HCT116 (cell line): ENCODE measurements at regions not wholly inside any gene's neighbourhood (a gene's known extent, or its start where the extent isn't known, plus 50 kb on each side); places are given as distances from the start of the nearest gene placed in this dataset.

Experiments used
- ATAC-seq: fragments of 200-7000 bp; cut with Tn5 transposase; 2 replicates; pipeline ENCODE4 v1.9.1; 2020; ENCODE audit warnings: mild to moderate bottlenecking, moderate library complexity
- BruUV-seq: library from RNA; stranded (reverse); fragments of 400-500 nt; replicated peaks from 2 replicates; lab custom pipeline; 2021; lab: Mats Ljungman, UMichigan
- CTCF ChIA-PET: fragments of 300-600 bp; sonication (Branson Sonifier 250); formaldehyde crosslinking; loops from one replicate; lab custom pipeline; 2021; ENCODE audit warnings: antibody characterized with exemption; lab: Charles Lee
- POLR2A ChIA-PET: fragments of 300-600, 350-600 bp; sonication (Branson Sonifier 250); formaldehyde crosslinking; loops from one replicate; lab custom pipeline; 2021; ENCODE audit warnings: antibody characterized with exemption; lab: Charles Lee
- RAD21 ChIA-PET, 2 experiments: fragments of 300-600 bp; sonication (Branson Sonifier 250); formaldehyde crosslinking; loops; one replicate each; lab custom pipeline; 2023; ENCODE audit warnings: low total read pairs in 2 of 2; ENCODE audit not compliant: uncharacterized antibody in 2 of 2, unreplicated experiment in 2 of 2, low non-redundant PET in 1 of 2; lab: Charles Lee
- DNase-seq: peaks from one replicate; pipeline ENCODE4 v3.0.0-alpha.2; 2010; ENCODE audit warnings: low read depth, low spot score
- H2AFZ ChIP-seq: fragments of 200-600 bp; shearing (Covaris generic), sonication (generic); 2 replicates; pipeline ENCODE4 v1.6.1; 2017; ENCODE audit warnings: low read depth, mixed run types, mixed read lengths, antibody characterized with exemption, low read length; ENCODE audit not compliant: poor library complexity, severe bottlenecking
- H3K27ac ChIP-seq: 2 replicates; pipeline ENCODE4 v1.5.1; 2012; ENCODE audit warnings: low read depth, low read length
- H3K27me3 ChIP-seq: fragments of 200-600 bp; sonication (generic); 2 replicates; pipeline ENCODE4 v1.6.1; 2016; ENCODE audit warnings: mixed run types, low read length, mixed read lengths; ENCODE audit not compliant: insufficient read depth
- H3K36me3 ChIP-seq, 2 experiments: fragments of 200-500 bp in 1 of 2; fragments of 200-600 bp in 1 of 2; sonication (Bioruptor generic) in 1 of 2; sonication (generic) in 1 of 2; 2 replicates each; pipeline versions ENCODE4 v1.5.1 to v1.6.1; 2014 to 2016; ENCODE audit warnings: low read length in 2 of 2, inconsistent platforms in 1 of 2, mixed read lengths in 1 of 2, mixed run types in 1 of 2; ENCODE audit not compliant: insufficient read depth in 2 of 2, control insufficient read depth in 1 of 2
- H3K4me1 ChIP-seq, 2 experiments: fragments of 200-600 bp in 1 of 2; sonication (generic) in 1 of 2; 2 replicates each; pipeline versions ENCODE4 v1.5.1 to v1.6.1; 2012 to 2017; ENCODE audit warnings: low read length in 2 of 2, inconsistent platforms in 1 of 2, mild to moderate bottlenecking in 1 of 2, mixed read lengths in 1 of 2, mixed run types in 1 of 2, moderate library complexity in 1 of 2; ENCODE audit not compliant: insufficient read depth in 2 of 2, control insufficient read depth in 1 of 2
- H3K4me2 ChIP-seq: fragments of 200-600 bp; sonication (generic); 2 replicates; pipeline ENCODE4 v1.6.1; 2017; ENCODE audit warnings: mixed run types, low read length, mixed read lengths
- H3K4me3 ChIP-seq, 2 experiments: fragments of 200-600 bp in 1 of 2; sonication (generic) in 1 of 2; replicated peaks in 1 of 2; 2 replicates each; pipeline ENCODE4 v1.5.1; 2011 to 2016; ENCODE audit warnings: low read length in 2 of 2, control low read depth in 1 of 2, low read depth in 1 of 2, mild to moderate bottlenecking in 1 of 2, mixed read lengths in 1 of 2, mixed run types in 1 of 2
- H3K79me2 ChIP-seq: fragments of 200-600 bp; sonication (generic); 2 replicates; pipeline ENCODE4 v1.6.1; 2017; ENCODE audit warnings: mild to moderate bottlenecking, mixed run types, low read length, moderate library complexity, mixed read lengths; ENCODE audit not compliant: insufficient read depth
- H3K9ac ChIP-seq: fragments of 200-600 bp; sonication (generic); 2 replicates; pipeline ENCODE4 v1.6.1; 2016; ENCODE audit warnings: low read length, mixed read lengths
- H3K9me2 ChIP-seq: fragments of 200-600 bp; sonication (generic), shearing (Covaris generic); 2 replicates; pipeline ENCODE4 v1.6.1; 2017; ENCODE audit warnings: mixed run types, mild to moderate bottlenecking, moderate library complexity; ENCODE audit not compliant: insufficient read depth
- H3K9me3 ChIP-seq, 2 experiments: fragments of 200-500 bp in 1 of 2; fragments of 200-600 bp in 1 of 2; sonication (Bioruptor generic) in 1 of 2; sonication (generic) in 1 of 2; 2 replicates each; pipeline ENCODE4 v1.6.1; 2014 to 2017; ENCODE audit warnings: low read length in 2 of 2, mixed read lengths in 2 of 2, inconsistent platforms in 1 of 2, low read depth in 1 of 2, mild to moderate bottlenecking in 1 of 2, mixed run types in 1 of 2, moderate library complexity in 1 of 2; ENCODE audit not compliant: control insufficient read depth in 1 of 2, insufficient read depth in 1 of 2
- H4K20me1 ChIP-seq: fragments of 200-600 bp; sonication (generic), shearing (Covaris generic); 2 replicates; pipeline ENCODE4 v1.6.1; 2017; ENCODE audit warnings: mixed run types, mild to moderate bottlenecking, moderate library complexity; ENCODE audit not compliant: insufficient read depth
- ATF3 ChIP-seq: IDR thresholded peaks from 2 replicates; pipeline ENCODE4 v1.6.1; 2012
- CBX3 ChIP-seq: IDR thresholded peaks from 2 replicates; pipeline ENCODE4 v1.6.1; 2012; ENCODE audit warnings: low read depth
- CEBPB ChIP-seq: IDR thresholded peaks from 2 replicates; pipeline ENCODE4 v1.6.1; 2012; ENCODE audit warnings: low read depth
- FOSL1 ChIP-seq: IDR thresholded peaks from 2 replicates; pipeline ENCODE4 v1.6.1; 2012; ENCODE audit warnings: low read depth
- JUND ChIP-seq: IDR thresholded peaks from 2 replicates; pipeline ENCODE4 v1.6.1; 2012
- RAD21 ChIP-seq: IDR thresholded peaks from 2 replicates; pipeline ENCODE4 v1.6.1; 2012; ENCODE audit warnings: low read depth, mild to moderate bottlenecking
- SP1 ChIP-seq: IDR thresholded peaks from 2 replicates; pipeline ENCODE4 v1.6.1; 2012; ENCODE audit warnings: low read depth
- SRF ChIP-seq: IDR thresholded peaks from 2 replicates; pipeline ENCODE4 v1.6.1; 2012; ENCODE audit warnings: low read depth
- ZBTB33 ChIP-seq: IDR thresholded peaks from 2 replicates; pipeline ENCODE4 v1.6.1; 2011; ENCODE audit warnings: mild to moderate bottlenecking, low read length, moderate library complexity; ENCODE audit not compliant: insufficient replicate concordance; ENCODE audit errors: extremely low read depth
- ZNF274 ChIP-seq: fragments of 200-500 bp; sonication (Bioruptor generic); IDR thresholded peaks from 2 replicates; pipeline ENCODE4 v1.6.1; 2014; ENCODE audit warnings: mild to moderate bottlenecking, low read depth, low read length, inconsistent platforms
- intact Hi-C: fragments of 100-400 bp; cut with micrococcal nuclease; formaldehyde crosslinking; loops from 2 replicates; pipeline ENCODE4 v1.10.0; 2022

- Histone ChIP-seq H3K79me2 (0 out of 2 replicates have a peak, but pooled peaks cover 8% of the 10 kb centered on the region), H4K20me1 (no peaks in the 10 kb centered on the region), H3K36me3 (no peaks in the 10 kb centered on the region), H3K27me3 (no peaks in the 10 kb centered on the region), H2AFZ (no peak overlapping the region), H3K9me2 (no peaks in the 10 kb centered on the region), H3K4me2 (no peak overlapping the region), H3K9ac (no peak overlapping the region), H3K4me1 (no peaks in the 10 kb centered on the region), H3K4me3 (no peak overlapping the region), H3K9me3 (no peaks in the 10 kb centered on the region), H3K27ac (no peak overlapping the region)
- ChIA-PET RAD21 (no interaction called here), CTCF (no interaction called here), POLR2A (no interaction called here)
- TF ChIP-seq SP1 (no peak), ATF3 (no peak), ZBTB33 (no peak), FOSL1 (no peak), SRF (no peak)
- ATAC-seq, result no peak
- no TSS peak for BruUV-seq
- DNase-seq, result no peak
- intact Hi-C loops, result no loop called here
Observed at GRCh38 chr2:144310484-144310883, 209.4 kb downstream of the ZEB2 start.

- POLR2A ChIA-PET, result no interaction called here
- no peak for TF ChIP-seq RAD21
- no peak for TF ChIP-seq CBX3
- TF ChIP-seq SRF, result no peak
- no peak for TF ChIP-seq CEBPB
- no peak for TF ChIP-seq JUND
- TF ChIP-seq ZNF274, result no peak
Observed at GRCh38 chr2:144307711-144308110, 212.2 kb downstream of the ZEB2 start.

More at GRCh38 chr2:144307711-144308110, 212.2 kb downstream of the ZEB2 start:
- RAD21 ChIA-PET, result no interaction called here
- H3K4me3 ChIP-seq, result no peak overlapping the region
- DNase-seq (no peak), ATAC-seq (no peak)
- no peak overlapping the region for H3K9ac ChIP-seq
- no peaks in the 10 kb centered on the region for H3K9me2 ChIP-seq
- H2AFZ ChIP-seq, result no peak overlapping the region
- intact Hi-C loops, result no loop called here
- H3K36me3 ChIP-seq, result no peaks in the 10 kb centered on the region
- H3K79me2 ChIP-seq, result 0 out of 2 replicates have a peak, but pooled peaks cover 4% of the 10 kb centered on the region
- no peak overlapping the region for H3K4me2 ChIP-seq
- no TSS peak for BruUV-seq
- H3K27me3 ChIP-seq, result no peaks in the 10 kb centered on the region
- H3K4me1 ChIP-seq, result no peaks in the 10 kb centered on the region
- no peaks in the 10 kb centered on the region for H3K9me3 ChIP-seq
- CTCF ChIA-PET, result no interaction called here
- no peak overlapping the region for H3K27ac ChIP-seq
- no peaks in the 10 kb centered on the region for H4K20me1 ChIP-seq
